ENCODE measurements at regions not wholly inside any gene's neighbourhood (a gene's known extent, or its start where the extent isn't known, plus 50 kb on each side); places are given as distances from the start of the nearest gene placed in this dataset.

DNA sequence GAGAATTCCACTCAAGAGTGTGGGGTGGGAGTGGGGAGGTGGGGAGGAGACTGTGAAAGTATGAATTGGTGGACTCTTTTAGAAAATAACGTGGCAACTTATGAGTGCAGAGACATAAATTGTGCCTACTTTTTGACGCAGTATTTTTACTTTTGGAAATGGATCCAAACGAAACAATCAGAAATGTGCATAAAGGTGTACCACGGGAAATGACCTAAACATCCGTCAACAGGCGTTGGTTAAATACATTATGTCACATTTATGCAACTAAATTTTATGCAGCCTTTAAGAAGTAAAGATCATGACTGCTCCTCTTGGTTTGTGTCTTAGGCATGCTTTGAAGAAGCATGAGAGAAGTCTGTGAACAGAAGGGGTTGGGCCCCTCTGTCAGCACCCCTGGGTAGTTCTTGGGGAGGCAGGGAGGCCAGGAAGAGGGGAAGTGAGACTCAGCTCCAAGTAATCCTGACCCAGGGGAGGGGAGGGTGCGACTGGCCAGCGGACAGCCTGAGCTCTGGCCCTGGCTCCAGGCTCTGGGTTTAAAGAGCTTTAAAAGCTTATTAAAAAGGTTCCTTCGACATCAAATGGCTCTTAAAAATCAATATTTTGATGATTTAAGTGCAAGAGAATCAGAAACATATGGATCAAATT, 126.4 kb upstream of the HAAO start:
- DNase-seq (ENCODE audit: low read depth): no peak

- DNase-seq (ENCODE audit: low read depth): no peak
Measured at GRCh38 chr2:42918041-42918440, 125.7 kb upstream of the HAAO start.

- DNase-seq (ENCODE audit: low read depth): no peak
Measured at GRCh38 chr2:42917425-42917927, 125.1 kb upstream of the HAAO start.

DNA sequence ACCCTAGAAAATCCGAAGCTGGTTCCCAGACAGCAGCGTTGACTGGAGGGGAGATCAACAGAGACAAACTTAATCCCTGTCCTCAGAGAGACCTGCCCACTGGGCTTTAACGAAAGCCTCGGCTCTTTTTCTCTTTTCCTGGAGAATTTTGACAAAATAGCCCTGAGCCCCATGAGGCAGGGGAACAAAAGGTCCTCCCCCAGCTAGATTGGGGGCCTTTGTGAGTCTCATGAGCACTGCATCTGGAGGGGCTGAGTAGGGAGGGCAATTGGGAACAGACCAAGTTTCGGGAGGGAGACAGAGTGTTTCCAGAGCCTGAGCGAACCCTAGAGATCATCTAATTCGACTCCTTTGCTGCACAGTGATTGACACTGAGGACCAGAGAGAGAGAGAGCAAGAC, 123.9 kb upstream of the HAAO start:
- no peak for DNase-seq (ENCODE audit: low read depth)

GRCh38 chr2:42914860-42915259, 122.5 kb upstream of the HAAO start:
- no peak for DNase-seq (ENCODE audit: low read depth)

DNA sequence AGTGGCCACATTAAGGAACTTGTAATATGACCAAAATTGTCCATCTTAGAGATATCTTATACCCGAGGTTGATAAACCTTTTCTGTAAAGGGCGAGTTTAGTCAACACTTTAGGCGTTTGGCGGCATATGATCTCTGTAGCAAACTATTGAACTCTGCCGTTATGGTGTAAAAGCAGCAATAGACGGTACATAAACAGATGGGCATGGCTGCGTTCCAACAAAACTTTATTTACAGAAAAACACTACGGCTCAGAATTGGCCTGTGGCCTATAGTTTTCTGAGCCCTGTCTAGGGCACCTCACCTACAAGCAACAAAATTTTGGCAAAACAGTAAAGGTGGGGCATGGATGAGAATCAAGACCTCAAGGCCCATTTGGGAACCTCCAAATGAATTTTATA, 121.9 kb upstream of the HAAO start:
- no peak for DNase-seq (ENCODE audit: low read depth)

DNA sequence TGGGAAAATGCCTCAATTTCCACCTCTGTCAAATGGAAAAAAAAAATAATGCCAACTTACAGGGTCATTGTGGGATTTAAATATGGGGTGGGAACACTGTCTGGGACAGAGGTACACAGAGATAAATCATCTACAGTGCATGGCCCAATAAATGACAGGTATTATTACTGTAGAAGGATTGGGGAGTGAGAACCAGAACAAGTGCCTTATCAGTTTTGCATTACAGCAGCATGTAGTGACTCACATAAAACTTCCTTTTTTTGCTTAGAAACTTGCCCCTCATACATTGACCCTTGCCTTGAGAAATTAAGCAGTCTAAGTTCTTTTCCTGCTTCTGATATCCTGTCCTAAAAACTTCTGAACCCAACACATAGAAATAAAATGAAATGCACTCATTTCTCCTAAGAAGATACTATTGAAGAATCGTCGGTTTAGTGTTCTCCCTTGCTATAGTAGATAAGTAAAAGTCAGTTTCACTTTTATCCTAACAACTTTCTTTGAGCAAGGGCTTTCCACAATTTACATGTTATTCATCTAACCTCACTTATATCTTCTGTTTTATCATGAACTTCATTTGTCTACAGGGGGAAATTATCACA, 121.0 kb upstream of the HAAO start:
- DNase-seq (ENCODE audit: low read depth): no peak

- no peak for DNase-seq (ENCODE audit: low read depth)
Measured at GRCh38 chr2:42910645-42911405, 118.4 kb upstream of the HAAO start.

DNA sequence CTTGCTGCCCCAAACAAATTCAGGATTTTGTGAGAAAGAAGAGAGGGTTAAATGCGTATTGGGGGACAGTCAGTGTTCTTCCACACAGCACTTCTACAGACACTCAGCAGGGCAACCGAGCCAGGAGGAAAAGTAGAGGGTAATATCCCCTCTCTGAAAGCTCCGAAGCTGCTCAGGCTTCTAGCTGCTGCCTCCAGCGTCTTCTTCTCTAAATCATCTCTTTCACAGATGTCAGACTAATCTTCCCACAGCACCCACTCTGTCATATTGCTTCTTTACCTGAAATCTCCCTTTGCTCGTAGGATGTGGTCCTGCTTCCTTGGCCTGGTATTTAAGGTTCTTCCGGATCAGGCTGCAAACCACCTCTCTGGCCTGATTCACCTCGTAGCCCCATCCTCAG, 117.6 kb upstream of the HAAO start:
- no peak for DNase-seq (ENCODE audit: low read depth)

- no peak for DNase-seq (ENCODE audit: low read depth)
Measured at GRCh38 chr2:42908518-42909200, 116.3 kb upstream of the HAAO start.

DNA sequence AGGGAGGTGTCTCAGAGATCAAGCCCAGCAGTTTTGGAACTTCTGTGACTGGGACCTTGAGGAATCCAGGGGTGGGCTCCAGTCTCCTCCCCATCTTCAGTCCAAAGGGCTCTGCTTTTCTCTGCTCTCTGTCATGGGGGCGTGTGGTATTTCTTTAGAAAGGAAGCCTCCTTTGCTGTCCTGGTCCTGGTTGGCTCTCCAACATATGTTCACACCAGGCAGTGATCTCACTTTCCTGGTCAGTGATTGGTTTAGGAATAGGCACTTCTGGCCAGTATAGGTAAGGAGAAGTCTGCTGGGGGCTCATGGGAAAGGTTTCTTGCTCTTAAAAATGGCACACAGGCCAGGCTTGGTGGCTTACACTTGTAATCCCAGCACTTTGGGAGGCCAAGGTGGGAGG, 115.5 kb upstream of the HAAO start:
- no peak for DNase-seq (ENCODE audit: low read depth)

DNA sequence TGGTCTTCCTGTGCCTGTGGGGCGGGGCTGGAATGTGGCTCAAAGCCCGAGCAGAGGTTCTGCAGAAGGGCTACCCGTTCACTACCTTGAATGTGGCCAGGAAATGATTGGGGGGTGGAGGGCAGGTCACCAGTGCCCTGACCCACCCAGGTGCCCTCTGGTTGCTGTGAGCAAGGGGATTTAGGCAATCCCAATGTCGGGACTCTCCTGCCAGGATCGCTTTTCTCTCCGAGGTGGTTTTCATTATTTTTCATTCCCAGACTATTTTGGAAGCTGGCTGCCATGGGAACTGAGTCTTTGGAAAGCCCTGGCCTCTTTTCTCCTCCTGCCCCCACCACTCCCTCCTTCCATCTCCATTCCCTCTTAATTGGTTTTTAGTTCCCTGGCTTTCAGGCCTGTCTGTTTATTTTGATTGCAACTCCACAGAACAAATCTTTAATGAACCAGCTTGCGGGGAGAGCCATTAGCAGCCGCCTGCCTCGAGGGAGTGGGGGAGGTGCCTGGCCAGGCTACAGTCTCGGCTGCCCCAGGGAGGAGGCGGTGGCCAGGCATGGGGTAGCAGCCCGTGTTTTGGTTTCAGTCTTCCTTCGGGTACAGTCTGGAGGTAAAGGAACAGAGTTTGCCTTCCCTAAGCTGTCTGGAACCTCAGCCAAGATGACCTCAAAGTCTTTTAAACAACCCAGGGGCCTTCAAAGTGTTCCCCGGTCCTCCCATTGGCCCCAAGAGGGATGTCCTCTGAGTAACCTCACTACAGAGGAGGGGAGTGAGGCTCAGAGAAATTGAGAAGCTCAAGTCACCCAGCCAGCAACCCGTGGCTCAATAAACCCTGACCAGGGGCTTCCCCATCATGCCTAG, 114.4 kb upstream of the HAAO start:
- DNase-seq (ENCODE audit: low read depth): no peak

GRCh38 chr2:42906111-42906556, 113.8 kb upstream of the HAAO start:
- DNase-seq (ENCODE audit: low read depth): no peak

DNA sequence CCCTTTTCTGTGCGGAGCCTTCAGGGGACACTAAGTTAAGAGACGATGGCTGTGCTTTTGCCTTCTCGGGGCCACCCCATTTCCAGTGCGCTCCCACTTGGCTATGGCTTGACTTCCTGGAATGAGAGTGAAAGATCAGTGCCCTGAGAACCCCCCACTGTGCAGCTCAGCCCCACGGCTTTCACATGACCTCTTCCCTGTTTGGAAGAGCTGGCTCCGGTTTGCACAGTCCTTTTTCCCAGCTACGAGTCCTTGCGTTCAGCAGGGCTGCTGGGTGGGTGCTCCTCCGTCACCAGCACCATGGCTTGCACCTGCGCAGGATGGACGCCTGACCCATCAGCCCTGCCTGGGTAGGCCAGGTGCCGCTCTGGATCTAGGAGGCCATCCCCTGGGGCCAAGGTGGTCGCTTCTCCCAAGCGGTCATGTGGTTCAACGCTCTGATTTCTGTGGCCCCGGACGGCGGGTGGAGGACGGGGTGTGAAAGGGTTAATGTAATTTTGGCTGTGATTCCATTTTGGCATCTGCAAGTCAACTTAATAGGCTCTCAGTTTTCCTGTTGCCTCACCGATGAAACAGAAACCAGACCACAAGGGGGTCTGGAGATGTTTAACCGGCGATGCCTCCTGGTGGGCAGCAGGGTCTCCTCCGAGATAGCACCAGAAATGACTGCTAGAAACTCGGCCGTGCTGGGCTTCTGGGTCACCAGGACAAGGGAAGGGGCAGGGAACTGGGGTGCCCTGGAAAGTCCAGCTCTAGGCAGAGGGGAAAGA, 113.1 kb upstream of the HAAO start:
- DNase-seq (ENCODE audit: low read depth): no peak

DNA sequence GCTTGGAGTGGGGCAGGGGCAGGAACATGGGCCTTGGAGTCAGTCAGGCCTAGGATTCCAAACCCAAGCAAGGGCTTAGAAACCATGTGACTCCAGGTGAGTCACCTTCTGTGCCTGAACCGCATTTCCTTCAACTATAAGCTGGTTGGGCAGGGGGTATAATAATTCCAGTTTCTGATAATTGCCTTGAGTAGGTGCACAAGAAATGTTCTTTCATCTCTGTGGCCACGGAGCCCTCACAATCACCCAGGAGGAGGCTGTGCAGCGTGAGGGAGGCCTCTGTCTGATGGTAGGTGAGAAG, 112.1 kb upstream of the HAAO start:
- DNase-seq (ENCODE audit: low read depth): no peak

DNA sequence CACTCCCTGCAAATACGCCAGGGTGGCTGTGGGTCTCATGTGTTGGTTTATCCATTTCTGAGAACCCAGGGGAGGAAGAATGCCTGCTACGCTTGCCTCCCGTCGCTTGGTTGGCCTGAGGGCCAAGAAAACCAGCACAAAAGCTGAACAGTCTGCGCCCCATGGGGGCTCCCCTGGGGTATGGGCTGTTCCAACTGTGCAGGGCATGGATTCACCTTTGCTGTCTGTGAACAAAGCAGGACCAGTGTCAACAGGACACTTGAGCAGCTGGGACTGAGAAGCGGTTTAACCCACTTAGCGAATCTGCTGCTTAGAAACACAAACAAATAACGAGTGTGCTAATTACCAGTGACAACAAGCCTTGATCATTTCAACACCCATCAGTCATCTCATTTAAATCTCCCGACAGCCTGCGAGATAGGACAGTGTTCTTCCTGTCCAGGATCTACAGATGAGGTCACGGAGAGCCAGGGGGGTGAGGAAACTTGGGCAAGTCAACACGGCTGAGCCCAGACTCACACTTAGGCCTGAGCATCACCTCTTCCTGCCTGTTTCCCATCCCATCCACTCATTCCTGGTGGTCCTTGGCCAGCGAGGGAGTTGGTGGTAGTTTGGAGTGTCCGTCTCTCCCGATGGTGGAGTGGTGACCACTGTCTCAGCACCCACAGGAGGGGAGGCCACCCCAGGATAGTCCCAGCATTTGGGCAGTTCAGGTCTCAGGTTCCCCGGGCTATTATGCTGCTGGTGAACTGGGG, 111.6 kb upstream of the HAAO start:
- DNase-seq (ENCODE audit: low read depth): no peak

- DNase-seq (ENCODE audit: low read depth): no peak
Measured at GRCh38 chr2:42902939-42903709, 110.7 kb upstream of the HAAO start.

DNA sequence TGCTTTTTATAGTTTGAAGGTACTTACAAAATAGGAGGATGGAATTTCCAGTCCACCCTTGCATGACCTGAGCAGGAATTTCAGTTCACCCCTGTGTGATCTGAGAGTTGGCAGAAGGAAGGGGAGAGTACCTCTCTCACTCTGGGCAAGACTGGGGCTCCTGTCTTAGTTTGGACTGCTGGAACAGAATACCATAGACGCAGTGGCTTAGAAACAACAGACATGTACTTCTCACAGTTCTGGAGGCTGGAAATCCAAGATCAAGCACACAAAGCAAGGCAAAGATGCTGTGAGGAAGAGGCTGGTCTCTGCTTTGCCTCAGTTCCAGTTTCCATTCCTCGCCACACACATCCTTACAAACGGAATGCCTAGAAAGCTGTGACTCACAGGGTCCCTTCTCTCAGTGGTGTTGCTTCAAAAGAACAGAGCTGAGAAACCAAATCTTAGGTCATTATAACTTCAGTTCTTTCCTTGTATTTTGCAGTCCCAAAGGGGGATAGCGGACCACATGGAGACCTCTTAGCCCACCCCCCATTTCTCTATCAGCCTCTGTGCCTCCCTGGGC, 108.8 kb upstream of the HAAO start:
- DNase-seq (ENCODE audit: low read depth): no peak

GRCh38 chr2:42900289-42900891, 108.0 kb upstream of the HAAO start:
- DNase-seq (ENCODE audit: low read depth): no peak
